Stimulated activated CD8-positive, alpha-beta memory T cell treated with anti-CD3 and anti-CD28 coated beads, Interleukin-12 subunit alpha, Interleukin-12 subunit beta, amount 100 ng/mL, for 1 hour (primary cell): ENCODE measurements at regions not wholly inside any gene's neighbourhood (a gene's known extent, or its start where the extent isn't known, plus 50 kb on each side); places are given as distances from the start of the nearest gene placed in this dataset.

Experiments used
- DNase-seq: peaks from one replicate; pipeline ENCODE4 v3.0.0-alpha.2; 2020; ENCODE audit warnings: low read depth

DNA sequence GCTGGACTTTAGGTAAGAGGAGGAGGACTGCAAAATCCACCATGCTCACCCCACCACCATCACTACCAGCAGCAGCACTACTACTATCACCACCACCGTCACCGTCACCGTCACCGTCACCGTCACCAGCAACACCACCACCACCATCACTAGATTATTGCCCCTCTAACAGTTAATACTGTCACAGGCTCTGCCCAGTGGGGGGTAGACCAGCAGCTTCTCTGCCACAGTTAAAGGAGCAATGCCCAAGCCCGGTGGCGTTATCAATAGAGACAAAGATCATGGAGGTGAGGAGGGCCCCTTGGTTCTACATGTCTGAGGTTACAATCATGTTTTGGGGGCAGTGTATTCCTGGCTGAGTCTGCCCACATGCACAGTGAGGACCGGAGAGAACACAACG lies 184.4 kb upstream of the DYNLRB2 start:
- no peak for DNase-seq

DNA sequence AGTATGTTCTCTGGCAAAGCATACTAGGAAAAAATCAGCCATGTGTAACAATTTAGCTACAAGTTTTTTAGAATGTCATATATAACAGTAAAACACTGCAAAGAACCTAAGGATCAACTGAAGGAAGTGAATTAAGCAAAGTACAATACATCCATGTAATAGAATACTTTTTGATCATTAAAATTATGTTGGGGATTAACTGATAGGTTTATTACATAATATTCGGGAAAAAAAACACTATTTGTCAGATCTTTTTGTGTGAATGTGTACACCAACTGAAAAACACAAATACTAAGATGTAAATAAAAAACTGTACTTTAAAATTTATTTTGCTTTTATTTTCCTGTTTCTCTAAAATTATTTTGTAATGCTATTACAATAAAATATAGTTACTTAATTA lies 185.5 kb upstream of the DYNLRB2 start:
- no peak for DNase-seq

DNA sequence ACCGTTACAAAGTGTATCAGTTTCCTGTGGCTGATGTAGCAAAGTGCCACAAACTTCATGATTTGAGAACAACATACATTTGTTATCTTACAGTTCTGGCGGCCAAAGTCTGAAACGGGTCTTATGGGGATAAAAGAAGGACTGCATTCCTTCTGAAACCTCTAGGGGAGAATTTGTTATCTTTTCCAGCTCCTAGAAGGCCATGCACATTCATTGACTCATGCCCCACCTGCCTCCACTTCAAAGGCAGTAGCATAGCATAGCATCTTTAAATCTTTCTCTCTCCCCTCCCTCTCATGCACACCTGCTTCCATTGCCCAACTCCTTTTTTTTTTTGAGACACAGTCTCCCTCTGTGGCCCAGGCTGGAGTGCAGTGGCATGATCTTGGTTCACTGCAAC lies 190.7 kb upstream of the DYNLRB2 start:
- no peak for DNase-seq

DNA sequence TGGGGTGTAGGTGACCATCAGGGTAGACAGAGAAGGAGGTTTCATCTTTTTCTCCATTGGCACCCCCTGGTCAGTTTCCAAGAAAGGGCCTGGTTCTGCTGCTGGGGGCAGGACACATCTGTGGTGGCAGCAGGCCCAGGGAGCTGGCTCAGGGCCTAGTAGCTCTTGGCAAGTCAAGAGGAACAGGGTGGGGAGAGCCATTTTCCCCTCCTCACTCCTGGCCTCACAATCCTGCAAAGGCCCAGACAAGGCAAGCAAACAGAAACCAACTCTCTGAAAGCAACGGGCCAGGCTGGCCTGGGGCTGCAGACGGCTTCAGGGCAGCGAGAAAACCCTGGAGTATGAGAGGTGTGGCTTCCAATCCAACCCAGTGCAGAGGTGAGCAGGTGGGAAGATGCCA lies 192.9 kb upstream of the DYNLRB2 start:
- no peak for DNase-seq

DNA sequence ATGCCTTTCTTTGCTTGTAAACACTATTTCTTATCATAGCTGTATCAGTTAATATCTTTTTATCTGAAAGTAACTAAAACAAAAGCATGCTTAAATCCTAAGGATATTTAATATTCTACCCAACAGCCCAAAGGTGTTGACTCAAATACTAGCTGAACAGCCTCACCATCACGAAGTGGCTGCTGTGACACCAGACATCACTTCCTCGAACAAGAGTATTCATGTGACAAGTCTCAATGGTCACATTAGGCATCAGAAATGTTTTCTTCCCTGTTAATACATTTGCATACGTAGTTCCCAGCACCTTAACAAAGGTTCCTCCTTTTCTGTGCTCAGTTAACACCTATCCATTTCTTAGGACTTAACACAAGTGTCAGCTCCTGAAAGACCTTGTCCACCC lies 193.8 kb upstream of the DYNLRB2 start:
- DNase-seq: no peak

DNA sequence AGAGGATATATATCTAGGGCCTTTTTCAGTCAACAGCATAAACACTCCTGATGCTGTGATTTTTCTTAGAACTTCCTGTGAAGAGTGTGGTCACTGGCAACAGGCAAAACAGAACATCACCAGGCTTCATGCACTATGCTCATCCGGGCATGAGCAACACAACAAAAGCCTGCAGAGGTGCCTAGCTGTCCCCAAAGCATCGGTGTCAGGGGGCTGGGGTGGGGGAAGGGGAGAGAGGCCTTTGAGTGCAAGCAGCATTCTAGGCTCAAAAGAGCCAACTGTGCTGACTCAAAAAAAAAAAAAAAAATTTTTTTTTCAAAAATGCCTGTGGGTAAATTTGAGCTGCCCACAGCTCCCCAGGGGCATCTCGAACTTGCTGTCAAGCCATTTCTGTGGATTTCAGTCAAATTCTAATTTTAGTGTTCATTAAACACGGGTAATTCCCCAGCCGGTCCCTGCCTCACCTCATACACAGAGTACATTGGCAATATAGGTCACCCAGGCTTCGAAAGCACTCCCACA lies 194.6 kb upstream of the DYNLRB2 start:
- DNase-seq: no peak

DNA sequence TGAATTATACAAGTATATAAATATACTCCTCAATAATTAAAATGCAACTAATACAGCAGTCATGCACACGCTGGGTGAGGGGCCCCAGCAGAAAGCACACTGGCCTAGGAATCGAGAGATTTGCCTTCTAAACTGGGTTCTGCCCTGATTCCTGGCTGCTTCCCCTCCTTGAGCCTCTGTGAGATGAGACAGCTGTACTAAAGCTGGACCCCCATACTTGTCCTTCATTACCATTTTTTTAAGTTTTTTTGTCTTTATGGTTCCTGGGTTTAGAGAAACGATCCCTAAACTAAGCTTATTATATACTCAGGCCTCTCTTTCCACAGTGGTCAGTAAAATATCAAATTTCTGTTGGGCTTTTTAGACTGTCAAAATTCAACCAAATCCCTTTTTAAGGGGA lies 195.1 kb upstream of the DYNLRB2 start:
- no peak for DNase-seq

DNA sequence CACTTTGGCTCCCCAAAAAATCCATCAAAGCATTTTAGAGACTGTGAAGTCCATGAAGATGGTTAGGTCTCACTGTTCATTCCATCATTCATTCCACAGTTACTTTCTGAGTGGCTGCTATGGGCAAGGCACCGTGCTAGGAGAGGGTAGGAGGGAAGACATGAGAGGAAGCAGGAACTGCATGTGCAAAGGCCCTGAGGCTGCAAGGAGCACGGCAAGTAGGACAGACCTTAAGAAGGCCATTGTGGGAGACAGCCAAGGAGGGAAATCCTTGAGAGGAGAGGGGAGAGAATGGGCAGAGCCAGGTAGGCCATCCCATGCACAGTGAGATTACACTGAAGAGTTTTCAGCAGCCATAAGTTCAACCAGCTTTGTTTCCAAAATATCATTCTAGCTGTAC lies 196.2 kb upstream of the DYNLRB2 start:
- DNase-seq: no peak

DNA sequence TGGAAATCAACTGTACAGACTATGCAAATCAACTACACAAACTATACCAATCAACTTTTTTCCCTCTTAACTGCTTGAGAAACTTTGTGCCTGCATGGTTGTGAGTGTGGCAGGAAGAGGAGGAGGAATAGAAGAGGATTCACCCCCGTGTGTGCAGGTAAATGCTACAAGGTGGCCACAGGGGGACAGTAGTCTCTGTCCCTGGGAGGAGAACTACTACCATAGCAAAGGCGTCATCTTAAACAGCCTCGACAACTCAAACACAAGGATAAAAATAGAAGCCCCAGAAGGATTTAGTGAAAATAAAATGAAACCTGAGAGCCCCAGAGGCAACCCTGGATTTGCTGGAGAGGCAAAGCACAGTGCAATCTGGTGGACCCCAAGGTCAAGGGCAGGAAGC lies 199.5 kb upstream of the DYNLRB2 start:
- DNase-seq: no peak

DNA sequence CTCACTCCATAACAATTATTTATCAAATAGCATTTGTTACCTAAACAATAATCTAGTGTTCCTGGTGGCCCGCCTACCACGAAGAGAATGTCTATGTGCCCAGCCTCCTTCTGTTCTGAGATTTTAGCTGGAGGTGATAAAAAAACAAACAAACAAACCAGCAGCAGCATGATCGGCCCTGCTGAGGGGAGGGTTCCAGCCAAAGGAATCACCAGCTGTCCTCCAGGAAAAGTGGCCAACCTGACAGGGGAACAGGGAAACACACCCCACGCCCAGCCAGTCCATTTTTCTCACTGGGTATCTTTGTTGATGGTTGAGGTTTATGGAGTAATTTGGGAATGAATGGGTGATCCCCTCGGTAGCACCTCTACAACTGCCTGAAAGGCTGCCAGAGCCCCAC lies 203.0 kb upstream of the DYNLRB2 start:
- DNase-seq: no peak

DNA sequence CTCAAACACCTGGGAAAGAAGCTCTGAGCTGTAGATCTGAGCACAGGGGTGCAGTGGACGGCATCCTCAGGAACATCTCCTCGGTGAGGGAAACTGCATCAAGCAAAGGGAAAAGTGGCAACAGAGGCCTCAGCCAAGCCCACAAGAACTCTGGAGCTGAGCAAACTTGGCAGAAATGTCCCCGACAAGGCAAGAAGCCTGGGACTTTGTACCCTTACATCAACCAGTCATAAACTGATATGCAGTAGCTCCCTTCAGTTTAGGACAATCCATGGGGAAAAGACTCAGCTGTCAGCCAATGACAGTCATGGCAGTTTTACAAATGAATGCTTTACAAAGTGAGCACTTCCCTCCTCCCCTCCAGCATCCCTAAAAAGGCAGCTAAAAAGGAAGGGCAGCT lies 210.0 kb upstream of the DYNLRB2 start:
- DNase-seq: no peak

DNA sequence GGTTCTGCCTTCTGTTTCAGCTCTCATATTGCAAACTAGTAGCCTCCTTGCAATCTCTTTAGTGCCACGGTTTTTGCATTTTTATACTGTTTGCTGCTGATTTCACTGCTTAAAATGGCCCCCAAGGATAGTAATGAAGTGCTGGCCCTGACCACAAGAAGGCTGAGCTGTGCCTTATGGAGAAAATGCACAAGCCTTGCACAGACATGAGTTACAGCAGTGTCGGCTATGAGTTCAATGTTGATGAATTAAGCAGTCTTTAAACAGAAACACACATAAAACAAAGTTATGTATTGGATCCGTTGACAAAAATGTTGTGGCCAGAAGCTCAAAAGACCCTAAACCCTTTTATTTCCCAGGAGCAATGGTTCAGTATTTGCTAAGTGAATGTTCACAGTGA lies 210.6 kb upstream of the DYNLRB2 start:
- no peak for DNase-seq

DNA sequence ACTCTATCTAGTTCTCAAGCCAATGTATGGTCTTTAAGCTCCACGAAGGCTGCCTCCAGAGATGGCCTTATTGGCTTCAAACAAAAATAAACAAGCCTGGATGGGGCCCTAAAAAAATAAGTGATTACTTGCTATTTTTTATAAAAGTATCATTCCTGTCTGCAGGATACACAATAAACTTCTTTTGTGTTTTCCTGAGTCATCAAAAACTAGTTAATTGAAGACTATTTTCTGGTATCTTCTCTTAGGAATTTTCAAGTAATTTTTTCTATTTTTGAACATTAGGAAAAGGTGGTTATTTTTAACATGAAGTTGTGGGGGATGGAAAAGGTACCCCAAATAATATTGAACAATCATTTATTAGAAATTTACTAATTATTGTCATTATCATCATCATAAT lies 213.1 kb upstream of the DYNLRB2 start:
- no peak for DNase-seq

DNA sequence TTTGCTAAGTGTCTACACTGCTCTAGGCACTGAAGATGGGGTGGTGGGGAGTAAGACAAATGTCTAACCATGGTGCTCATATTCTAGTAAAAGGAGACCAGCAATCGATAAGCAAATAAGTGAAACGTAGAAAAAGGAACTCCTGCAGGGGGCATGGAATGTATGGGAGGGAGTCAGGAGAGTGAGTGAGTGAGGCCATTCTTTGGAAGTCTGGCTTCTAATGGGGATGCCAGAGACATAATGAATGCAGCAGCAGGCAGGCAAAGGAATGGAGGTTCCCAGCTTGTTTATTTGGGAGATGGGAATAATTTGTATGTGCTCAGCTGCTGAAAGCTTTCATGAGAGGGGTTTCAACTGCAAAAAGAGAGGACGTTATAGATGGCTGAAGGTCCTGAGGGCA lies 216.4 kb upstream of the DYNLRB2 start:
- no peak for DNase-seq

DNA sequence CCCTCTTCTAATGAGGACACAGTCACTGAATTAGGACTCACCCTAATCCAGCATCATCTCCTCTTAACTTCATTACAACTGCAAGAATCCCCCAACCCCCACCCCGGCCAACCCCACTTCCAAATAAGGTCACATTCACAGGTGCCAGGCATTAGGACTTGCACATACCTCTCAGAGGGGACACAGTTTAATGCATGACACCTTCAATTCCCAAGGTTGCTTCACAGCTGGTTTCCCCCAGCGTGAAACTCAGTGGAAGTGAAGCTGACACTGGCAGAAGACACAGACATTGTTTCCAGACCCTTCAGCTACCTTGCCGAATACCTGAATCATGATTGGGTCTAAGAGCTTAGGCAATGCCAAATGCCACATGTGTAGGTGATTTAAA lies 217.0 kb upstream of the DYNLRB2 start:
- no peak for DNase-seq

DNA sequence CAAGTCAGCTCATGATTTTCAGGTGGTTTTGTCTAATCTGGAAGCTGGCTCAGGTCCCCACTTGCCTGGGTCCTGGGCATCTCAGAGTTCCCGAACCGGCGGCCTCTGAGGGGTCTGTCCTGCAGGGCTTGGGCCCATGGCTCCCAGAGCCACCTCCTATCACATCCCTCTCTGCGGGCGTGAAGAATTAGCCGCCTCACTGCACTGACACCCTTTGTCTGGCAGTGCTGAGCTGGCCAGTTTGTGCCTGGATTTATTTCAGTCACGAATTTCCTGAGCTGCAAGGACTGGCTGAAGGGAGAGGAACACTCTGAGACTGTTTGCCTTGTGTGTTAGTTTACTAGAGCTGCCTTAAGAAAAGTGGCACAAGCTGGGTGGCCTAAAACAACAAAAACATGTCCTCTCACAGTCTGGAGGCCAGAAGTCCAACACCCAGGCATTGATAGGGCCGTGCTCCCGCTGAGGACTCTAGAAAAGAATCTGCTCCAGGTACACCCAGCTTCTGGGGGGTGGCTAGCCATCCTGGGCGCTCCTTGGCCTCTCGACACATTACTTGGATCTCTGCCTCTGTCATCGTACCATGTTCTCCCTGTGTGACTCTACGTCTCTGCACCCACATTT lies 217.5 kb upstream of the DYNLRB2 start:
- DNase-seq: no peak

DNA sequence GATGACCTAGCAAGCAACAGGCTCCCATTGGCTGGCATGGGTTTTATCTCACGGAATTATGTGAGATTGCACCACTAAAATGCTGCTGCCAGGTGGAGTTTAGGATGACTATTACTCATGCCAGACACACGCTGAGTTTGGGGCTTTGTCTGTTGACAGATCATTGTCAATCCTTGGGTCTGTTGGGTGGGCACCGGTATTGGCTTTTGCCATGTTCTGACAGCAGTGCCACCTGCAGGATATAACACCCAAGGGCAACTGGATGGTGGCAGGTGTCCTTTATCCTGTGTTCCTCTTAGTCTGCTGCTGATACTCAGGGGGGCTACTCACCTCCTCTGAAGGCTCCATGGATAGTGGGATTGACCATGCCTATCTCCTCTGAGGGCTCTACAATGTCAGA lies 221.6 kb upstream of the DYNLRB2 start:
- DNase-seq: no peak

DNA sequence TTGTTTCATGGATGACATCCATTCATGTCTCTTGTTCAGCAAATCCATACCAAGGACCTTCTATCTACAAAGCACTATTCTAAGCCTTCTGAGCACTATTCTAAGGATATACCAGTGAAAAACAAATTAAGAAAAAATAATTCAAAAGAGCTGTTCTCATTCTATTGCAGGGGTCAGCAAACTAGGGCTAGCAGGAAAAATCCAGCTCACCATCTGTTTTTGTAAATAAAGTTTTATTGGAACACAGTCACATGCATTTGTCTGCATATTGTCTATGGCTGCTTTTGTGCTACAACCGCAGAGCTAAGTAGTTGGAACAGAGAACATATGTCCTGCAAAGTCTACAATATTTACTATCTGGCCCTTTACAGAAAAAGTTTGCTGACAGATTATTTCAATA lies 222.7 kb upstream of the DYNLRB2 start:
- DNase-seq: no peak

DNA sequence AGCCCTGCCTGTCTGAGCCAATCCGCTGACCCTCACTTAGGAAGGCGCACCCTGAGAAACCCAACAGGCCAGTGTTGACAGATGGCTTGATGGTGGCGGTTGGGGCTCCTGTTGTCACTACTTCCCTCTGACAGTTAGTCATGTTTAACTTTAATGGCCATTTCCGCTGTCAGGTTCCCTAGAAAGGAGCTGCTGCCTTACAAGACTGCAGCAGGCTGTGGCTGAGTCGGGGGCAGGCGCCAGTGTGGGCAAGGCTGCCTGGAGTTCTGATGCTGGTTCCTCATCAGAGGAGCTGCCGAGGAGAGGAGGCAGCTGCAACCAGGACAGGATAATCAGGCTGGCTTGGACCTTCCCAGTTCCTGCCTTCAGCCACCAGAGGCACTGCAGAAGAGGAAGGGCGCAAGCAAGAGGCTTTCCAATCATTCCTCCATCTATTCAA lies 223.2 kb upstream of the DYNLRB2 start:
- DNase-seq: no peak

DNA sequence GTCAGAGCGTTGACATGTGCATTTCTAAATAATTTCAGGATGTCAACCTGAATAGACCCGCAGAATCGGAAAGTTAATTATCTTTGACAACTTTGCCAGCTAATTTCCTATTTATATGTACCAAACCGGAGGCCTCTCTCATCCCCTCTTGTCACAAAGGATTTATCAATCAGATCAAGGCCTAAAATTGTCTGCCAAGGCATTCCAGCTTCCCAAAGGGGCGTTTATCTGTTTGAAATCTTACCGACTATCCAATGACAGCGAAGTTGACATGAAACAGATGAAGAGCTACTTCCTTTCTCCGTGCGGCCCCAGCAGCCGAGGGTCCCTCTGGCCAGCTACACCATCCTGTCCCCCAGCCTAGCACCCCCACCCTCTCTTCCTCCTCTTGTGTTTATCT lies 223.7 kb upstream of the DYNLRB2 start:
- DNase-seq: no peak

DNA sequence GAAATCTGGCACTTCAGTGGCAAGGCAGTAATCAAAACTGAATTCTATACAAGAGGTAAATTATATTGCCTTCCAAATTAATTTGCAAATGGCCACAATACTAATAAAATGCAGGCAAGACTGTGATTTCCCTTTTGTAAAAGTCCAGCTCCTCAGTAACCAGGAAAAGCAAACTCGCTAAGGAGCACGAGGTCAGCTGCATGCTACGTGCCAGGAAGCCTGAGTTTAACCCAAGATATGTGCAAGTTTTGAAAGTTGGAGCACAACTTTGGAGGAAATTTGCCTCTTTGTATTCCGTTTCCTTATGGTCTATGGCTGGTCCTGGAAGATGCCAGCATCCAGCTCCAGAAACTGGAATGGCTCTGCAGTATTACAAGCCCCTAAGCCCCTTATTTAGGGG lies 226.8 kb upstream of the DYNLRB2 start:
- no peak for DNase-seq

DNA sequence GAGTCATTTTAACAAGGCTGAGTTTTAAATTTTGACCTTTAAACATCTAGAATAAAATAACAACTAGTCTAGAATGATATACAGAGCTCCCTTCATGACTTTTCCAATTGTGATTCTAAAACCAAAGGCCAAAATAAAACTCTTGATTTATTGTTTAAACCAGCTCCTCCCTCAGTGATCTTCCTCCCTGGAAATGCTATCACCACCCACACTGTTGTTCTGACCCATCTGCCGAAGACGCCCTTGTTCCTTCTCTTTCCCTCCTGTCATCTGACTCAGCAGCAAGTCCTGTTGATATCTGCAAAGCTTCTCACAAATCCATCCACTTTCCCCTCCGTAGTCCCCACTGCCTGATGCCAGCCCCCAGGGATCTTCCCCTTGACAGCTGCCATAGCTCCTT lies 231.6 kb upstream of the DYNLRB2 start:
- DNase-seq: no peak

DNA sequence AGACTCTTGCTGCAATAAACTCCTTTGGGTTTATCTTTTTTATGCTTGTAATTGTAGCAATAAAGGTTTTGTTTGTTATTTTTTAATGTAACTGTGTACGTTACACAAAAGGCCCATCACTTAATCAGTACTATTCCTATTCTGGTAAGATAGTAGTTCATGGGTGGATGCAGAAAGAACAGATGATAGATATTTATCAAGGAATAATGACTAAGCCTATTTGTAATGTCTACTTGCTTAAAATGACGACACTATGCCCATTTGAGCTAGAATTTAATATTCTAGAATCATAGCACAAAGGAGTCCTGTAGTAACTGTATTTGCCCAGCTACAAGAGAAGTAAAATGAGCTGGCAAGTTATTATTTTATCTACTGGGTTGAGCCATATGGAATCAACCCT lies 235.4 kb upstream of the DYNLRB2 start:
- DNase-seq: no peak

DNA sequence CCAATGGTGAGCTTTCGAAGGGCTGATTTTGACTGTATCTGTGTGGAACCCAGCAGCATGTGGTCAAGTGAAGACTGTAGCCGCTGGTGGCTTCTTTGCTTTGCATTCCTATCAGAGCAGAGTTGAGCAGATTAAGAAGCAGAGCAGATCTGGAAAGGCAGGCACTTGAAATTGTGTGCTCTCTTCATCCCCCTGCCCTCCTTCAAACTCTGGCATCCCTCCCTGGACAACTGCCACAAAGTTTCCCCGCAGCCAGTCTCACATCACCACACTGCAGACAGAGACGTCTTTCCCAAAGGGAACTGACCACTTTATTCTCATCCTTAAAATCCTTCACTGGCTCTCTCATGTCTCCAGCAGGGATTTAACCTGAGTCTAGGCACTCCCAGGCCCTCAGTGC lies 237.1 kb upstream of the DYNLRB2 start:
- DNase-seq: no peak

DNA sequence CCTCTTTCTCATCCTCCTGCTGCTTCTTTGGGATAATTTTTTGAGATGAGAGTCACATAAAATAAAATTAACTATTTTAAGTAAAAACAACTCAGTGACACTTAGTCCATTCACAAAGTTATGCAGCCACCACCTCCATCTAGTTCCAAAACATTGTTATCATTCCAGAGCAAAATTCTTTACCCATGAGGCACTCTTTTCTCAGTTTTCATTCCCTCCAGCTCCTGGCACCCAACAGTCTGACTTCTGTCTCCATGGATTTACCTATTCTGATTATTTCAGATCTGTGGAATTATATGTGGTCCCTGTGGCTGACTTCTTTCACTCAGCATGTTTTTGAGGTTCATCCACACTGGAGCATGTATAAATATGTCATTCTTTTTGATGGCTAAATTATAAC lies 239.9 kb upstream of the DYNLRB2 start:
- DNase-seq: no peak
